ENCODE measurements at regions not wholly inside any gene's neighbourhood (a gene's known extent, or its start where the extent isn't known, plus 50 kb on each side); places are given as distances from the start of the nearest gene placed in this dataset.

DNA sequence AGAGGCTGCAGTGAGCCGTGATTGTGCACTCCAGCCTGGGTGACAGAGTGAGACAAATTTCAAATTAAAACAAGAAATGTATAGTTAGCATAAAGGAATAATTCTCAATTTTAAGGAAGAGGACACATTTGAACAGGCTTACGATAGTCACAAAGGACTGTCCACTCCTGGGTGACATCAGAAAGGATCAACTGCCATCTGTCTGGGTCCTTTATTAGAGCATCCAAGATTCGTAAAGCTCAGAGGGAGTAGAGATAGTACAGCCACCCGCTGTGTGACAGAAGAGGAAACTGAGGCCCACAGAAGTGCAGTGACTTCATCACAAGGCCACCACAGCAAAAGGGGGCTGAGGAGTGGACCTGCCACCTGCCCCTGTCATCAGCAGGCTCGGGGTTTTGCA, 149.3 kb upstream of the RBPJ start:
- no peak overlapping the region for H3K4me3 ChIP-seq (ENCODE audit: low read depth in 2 of 2, low read length in 2 of 2)
- CTCF ChIA-PET = no interaction called here
- no TSS peak for BruUV-seq (replicated peaks)
- H3K36me3 ChIP-seq (ENCODE audit: control insufficient read depth, insufficient read depth, low read length) = no peaks in the 10 kb centered on the region
- no peaks in the 10 kb centered on the region for H3K4me1 ChIP-seq (ENCODE audit: control insufficient read depth, insufficient read depth, low read length)
- intact Hi-C loops (cut with micrococcal nuclease; ENCODE audit: unreplicated experiment) (no loop called here), in situ Hi-C loops (cut with HindIII; ENCODE audit: low pct_unique_long_range_greater_than_20kb, low sequenced_read_pairs) (no loop called here)
- H3K9me3 ChIP-seq (ENCODE audit: control insufficient read depth, insufficient read depth, low read depth, low read length) = no peaks in the 10 kb centered on the region
- POLR2A ChIA-PET = no interaction called here
- DNase-seq (ENCODE audit: low read depth, low spot score) (no peak), ATAC-seq (no peak)
- TF ChIP-seq POLR2AphosphoS5 (IDR thresholded peaks at IDR 0.05; ENCODE audit: low read depth, low read length) (no peak), TCF7L2 (IDR thresholded peaks at IDR 0.05; ENCODE audit: low read depth, low read length) (no peak), SIN3A (IDR thresholded peaks at IDR 0.05; ENCODE audit: borderline replicate concordance, insufficient read depth, low read depth, low read length) (no peak)
- TF ChIP-seq, protein P1, sequence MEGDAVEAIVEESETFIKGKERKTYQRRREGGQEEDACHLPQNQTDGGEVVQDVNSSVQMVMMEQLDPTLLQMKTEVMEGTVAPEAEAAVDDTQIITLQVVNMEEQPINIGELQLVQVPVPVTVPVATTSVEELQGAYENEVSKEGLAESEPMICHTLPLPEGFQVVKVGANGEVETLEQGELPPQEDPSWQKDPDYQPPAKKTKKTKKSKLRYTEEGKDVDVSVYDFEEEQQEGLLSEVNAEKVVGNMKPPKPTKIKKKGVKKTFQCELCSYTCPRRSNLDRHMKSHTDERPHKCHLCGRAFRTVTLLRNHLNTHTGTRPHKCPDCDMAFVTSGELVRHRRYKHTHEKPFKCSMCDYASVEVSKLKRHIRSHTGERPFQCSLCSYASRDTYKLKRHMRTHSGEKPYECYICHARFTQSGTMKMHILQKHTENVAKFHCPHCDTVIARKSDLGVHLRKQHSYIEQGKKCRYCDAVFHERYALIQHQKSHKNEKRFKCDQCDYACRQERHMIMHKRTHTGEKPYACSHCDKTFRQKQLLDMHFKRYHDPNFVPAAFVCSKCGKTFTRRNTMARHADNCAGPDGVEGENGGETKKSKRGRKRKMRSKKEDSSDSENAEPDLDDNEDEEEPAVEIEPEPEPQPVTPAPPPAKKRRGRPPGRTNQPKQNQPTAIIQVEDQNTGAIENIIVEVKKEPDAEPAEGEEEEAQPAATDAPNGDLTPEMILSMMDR (IDR thresholded peaks at IDR 0.05) = no peak
- TF ChIP-seq, protein P2, sequence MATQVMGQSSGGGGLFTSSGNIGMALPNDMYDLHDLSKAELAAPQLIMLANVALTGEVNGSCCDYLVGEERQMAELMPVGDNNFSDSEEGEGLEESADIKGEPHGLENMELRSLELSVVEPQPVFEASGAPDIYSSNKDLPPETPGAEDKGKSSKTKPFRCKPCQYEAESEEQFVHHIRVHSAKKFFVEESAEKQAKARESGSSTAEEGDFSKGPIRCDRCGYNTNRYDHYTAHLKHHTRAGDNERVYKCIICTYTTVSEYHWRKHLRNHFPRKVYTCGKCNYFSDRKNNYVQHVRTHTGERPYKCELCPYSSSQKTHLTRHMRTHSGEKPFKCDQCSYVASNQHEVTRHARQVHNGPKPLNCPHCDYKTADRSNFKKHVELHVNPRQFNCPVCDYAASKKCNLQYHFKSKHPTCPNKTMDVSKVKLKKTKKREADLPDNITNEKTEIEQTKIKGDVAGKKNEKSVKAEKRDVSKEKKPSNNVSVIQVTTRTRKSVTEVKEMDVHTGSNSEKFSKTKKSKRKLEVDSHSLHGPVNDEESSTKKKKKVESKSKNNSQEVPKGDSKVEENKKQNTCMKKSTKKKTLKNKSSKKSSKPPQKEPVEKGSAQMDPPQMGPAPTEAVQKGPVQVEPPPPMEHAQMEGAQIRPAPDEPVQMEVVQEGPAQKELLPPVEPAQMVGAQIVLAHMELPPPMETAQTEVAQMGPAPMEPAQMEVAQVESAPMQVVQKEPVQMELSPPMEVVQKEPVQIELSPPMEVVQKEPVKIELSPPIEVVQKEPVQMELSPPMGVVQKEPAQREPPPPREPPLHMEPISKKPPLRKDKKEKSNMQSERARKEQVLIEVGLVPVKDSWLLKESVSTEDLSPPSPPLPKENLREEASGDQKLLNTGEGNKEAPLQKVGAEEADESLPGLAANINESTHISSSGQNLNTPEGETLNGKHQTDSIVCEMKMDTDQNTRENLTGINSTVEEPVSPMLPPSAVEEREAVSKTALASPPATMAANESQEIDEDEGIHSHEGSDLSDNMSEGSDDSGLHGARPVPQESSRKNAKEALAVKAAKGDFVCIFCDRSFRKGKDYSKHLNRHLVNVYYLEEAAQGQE (IDR thresholded peaks at IDR 0.05; ENCODE audit: insufficient read depth in 1 of 2, low read depth in 2 of 2, low read length in 1 of 2) = no peak
- H3K27ac ChIP-seq (ENCODE audit: low read length) = no peak overlapping the region
- H3K27me3 ChIP-seq (ENCODE audit: control insufficient read depth, insufficient read depth, low read length) = no peaks in the 10 kb centered on the region

DNA sequence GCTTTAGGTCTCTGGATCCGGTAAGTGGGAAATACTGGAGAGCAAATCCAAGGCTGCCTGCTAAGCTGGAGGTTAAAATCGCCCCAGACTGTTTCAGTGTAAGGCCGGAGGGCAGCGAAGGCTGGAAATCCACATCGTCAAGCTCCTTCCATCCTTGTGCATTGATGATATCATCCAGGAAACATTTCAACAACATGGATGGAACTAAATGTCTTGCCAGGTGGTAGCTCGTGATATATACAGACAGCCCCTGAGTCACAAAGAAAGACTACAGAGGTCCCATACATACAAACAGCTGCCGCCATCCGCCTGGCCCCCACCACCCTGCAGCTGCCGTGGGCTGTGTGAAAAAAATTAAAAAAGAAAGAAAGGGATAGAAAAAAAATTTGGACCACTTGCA, 148.9 kb upstream of the RBPJ start:
- Histone ChIP-seq H3K4me1 (ENCODE audit: control insufficient read depth, insufficient read depth, low read length) (no peaks in the 10 kb centered on the region), H3K36me3 (ENCODE audit: control insufficient read depth, insufficient read depth, low read length) (no peaks in the 10 kb centered on the region), H3K9me3 (ENCODE audit: control insufficient read depth, insufficient read depth, low read depth, low read length) (no peaks in the 10 kb centered on the region), H3K4me3 (ENCODE audit: low read depth in 2 of 2, low read length in 2 of 2) (no peak overlapping the region), H3K27me3 (ENCODE audit: control insufficient read depth, insufficient read depth, low read length) (no peaks in the 10 kb centered on the region), H3K27ac (ENCODE audit: low read length) (no peak overlapping the region)
- no TSS peak for BruUV-seq (replicated peaks)
- no peak for ATAC-seq
- TF ChIP-seq TCF7L2 (IDR thresholded peaks at IDR 0.05; ENCODE audit: low read depth, low read length) = no peak
- TF ChIP-seq, protein P1 (IDR thresholded peaks at IDR 0.05) = no peak
- no peak for TF ChIP-seq POLR2AphosphoS5 (IDR thresholded peaks at IDR 0.05; ENCODE audit: low read depth, low read length)
- TF ChIP-seq, protein P2 (IDR thresholded peaks at IDR 0.05; ENCODE audit: insufficient read depth in 1 of 2, low read depth in 2 of 2, low read length in 1 of 2) = no peak
- intact Hi-C loops (cut with micrococcal nuclease; ENCODE audit: unreplicated experiment) (no loop called here), in situ Hi-C loops (cut with HindIII; ENCODE audit: low pct_unique_long_range_greater_than_20kb, low sequenced_read_pairs) (no loop called here)
- ChIA-PET POLR2A (no interaction called here), CTCF (no interaction called here)
- no peak for DNase-seq (ENCODE audit: low read depth, low spot score)

All from Panc1 (cell line).